ENCODE measurements at regions not wholly inside any gene's neighbourhood (a gene's known extent, or its start where the extent isn't known, plus 50 kb on each side); places are given as distances from the start of the nearest gene placed in this dataset.

DNA sequence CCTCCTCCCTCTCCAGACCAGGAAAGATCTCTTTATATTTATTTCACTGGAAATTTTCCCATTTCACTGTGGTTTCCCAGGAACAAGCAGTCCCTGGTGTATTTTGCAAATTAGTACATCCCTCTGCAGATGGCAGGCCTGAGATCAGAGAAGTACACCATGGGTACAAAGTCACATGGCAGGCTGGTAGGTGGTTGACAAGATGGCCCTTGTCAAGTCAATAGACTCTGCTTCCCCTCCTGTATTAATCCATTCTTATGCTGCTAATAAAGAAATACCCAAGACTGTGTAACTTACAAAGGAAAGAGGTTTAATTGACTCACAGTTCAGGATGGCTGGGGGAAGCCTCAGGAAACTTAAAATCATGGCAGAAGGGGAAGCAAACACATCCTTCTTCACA is 51.6 kb upstream of the KSR1 start:
- TF ChIP-seq, protein P1, sequence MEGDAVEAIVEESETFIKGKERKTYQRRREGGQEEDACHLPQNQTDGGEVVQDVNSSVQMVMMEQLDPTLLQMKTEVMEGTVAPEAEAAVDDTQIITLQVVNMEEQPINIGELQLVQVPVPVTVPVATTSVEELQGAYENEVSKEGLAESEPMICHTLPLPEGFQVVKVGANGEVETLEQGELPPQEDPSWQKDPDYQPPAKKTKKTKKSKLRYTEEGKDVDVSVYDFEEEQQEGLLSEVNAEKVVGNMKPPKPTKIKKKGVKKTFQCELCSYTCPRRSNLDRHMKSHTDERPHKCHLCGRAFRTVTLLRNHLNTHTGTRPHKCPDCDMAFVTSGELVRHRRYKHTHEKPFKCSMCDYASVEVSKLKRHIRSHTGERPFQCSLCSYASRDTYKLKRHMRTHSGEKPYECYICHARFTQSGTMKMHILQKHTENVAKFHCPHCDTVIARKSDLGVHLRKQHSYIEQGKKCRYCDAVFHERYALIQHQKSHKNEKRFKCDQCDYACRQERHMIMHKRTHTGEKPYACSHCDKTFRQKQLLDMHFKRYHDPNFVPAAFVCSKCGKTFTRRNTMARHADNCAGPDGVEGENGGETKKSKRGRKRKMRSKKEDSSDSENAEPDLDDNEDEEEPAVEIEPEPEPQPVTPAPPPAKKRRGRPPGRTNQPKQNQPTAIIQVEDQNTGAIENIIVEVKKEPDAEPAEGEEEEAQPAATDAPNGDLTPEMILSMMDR (IDR thresholded peaks at IDR 0.05; ENCODE audit: low read depth, low read length, missing control alignments): no peak
- no peak for DNase-seq (ENCODE audit: low read depth)
- no peak overlapping the region for H3K4me3 ChIP-seq (ENCODE audit: low read depth, low read length)
- in situ Hi-C loops (cut with HindIII; ENCODE audit: low sequenced_read_pairs): no loop called here
